Esophagus (tissue), 2 donors: ENCODE measurements at regions not wholly inside any gene's neighbourhood (a gene's known extent, or its start where the extent isn't known, plus 50 kb on each side); places are given as distances from the start of the nearest gene placed in this dataset.

Experiments used
- H3K27ac ChIP-seq, 2 donors: one replicate each; pipeline ENCODE4 v1.5.1; 2013; ENCODE audit warnings: low read depth in 2 of 2, mild to moderate bottlenecking in 2 of 2, inconsistent platforms in 1 of 2, low read length in 1 of 2, moderate library complexity in 1 of 2
- H3K27me3 ChIP-seq, 2 donors: one replicate each; pipeline ENCODE4 v1.6.1; 2013; ENCODE audit warnings: low read length in 2 of 2, control low read depth in 1 of 2, mild to moderate bottlenecking in 1 of 2; ENCODE audit not compliant: insufficient read depth in 2 of 2, control insufficient read depth in 1 of 2
- H3K36me3 ChIP-seq, 2 donors: one replicate each; pipeline ENCODE4 v1.6.1; 2013; ENCODE audit warnings: low read length in 1 of 2; ENCODE audit not compliant: control insufficient read depth in 2 of 2, insufficient read depth in 2 of 2
- H3K4me1 ChIP-seq, 2 donors: one replicate each; pipeline ENCODE4 v1.6.1; 2013; ENCODE audit warnings: low read length in 1 of 2; ENCODE audit not compliant: control insufficient read depth in 2 of 2, insufficient read depth in 2 of 2
- H3K4me3 ChIP-seq, 2 donors: one replicate each; pipeline ENCODE4 v1.5.1; 2013; ENCODE audit warnings: low read length in 2 of 2, mild to moderate bottlenecking in 2 of 2, low read depth in 1 of 2, moderate library complexity in 1 of 2
- H3K9me3 ChIP-seq, 2 donors: one replicate each; pipeline ENCODE4 v1.6.1; 2013; ENCODE audit warnings: mild to moderate bottlenecking in 2 of 2, low read depth in 1 of 2, low read length in 1 of 2, moderate library complexity in 1 of 2; ENCODE audit not compliant: control insufficient read depth in 2 of 2, insufficient read depth in 1 of 2
- WGBS, 2 donors: extraction: QIAGEN DNeasy Blood & Tissue Kit; methylation state at CpG; one replicate each; pipeline ENCODE4 v1.1.7; 2013; 5-methylcytosine and 5-hydroxymethylcytosine counted together
- donor health status: healthy with polysubstance abuse.
- donor health status: Bipolar disorder and iron deficiency.

DNA sequence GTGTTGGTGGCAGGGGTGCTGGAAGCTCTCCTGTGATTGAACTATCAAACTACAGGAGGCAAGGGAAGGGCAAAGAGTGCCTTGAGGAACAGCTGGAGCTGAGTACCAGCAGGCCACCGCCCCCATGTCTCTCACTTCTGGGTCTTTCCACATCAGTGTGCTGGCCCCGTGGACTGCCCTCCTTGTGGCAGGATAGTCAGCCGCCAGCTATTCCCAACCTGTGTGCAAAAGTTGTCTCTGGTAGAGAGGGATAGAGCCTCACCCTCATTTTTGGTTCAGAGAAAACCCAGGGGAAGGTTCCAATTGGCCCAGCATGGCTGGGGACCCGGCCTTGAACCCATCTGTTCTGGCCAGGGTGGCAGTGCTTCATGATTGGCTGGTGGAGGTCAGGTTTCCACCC is 211.8 kb downstream of the IRF8 start:
- peaks cover 0 to 2% of the 10 kb centered on the region in 2 donors for H3K4me1 ChIP-seq
- 84 to 94% methylated on average over 4 of the region's 4 CpGs for WGBS, 2 donors

DNA sequence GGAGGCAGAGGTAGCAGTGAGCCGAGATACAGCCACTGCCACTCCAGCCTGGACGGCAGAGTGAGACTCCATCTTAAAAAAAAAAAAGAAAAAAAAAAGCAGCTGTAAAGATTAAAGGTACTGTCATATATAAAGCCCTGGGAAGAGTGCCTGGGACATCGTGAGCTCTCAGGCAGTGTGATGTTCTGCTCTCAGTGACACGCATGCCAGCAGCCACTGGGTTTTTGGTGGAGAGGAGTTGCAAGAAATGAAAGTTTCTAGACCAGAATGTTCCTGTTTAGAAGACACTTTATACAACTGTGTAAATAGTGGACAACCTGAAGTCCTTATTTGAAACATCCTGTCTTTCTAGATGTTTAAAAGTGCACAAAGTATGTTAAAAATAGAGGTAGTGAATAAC is 213.2 kb downstream of the IRF8 start:
- Histone ChIP-seq H3K36me3 (no peaks in the 10 kb centered on the region), H3K9me3 (no peaks in the 10 kb centered on the region), H3K4me3 (no peak overlapping the region), H3K4me1 (peaks cover 0 to 2% of the 10 kb centered on the region in 2 donors), H3K27ac (no peak overlapping the region), H3K27me3 (no peaks in the 10 kb centered on the region)
- WGBS, 2 donors, result 73 to 82% methylated on average over 4 of the region's 4 CpGs

More for the DNA sequence above, 211.8 kb downstream of the IRF8 start:
- Histone ChIP-seq H3K27me3 (no peaks in the 10 kb centered on the region), H3K9me3 (no peaks in the 10 kb centered on the region), H3K4me3 (no peak overlapping the region), H3K36me3 (no peaks in the 10 kb centered on the region), H3K27ac (no peak overlapping the region)

DNA sequence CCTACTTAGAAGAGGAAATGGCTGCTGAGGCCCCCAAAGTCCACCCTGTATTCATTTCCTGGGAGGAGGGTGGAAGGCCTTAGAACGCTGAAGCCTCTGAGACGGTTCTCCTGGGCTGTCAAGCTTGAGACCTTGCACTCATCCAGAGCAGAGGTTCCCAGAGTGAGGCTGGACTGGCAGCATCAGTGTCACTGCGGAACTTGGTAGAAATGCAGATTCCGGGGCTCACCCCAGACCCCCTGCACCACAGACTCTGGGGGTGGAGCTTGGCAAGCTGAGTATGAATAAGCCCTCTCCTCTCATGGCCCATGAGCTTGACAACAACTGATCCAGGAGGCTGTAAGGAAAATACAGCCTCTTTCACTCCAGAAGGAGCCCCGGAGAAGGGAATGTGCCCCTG is 218.3 kb downstream of the IRF8 start:
- H3K9me3 ChIP-seq, result no peaks in the 10 kb centered on the region
- H3K27me3 ChIP-seq, result no peaks in the 10 kb centered on the region
- H3K36me3 ChIP-seq, result no peaks in the 10 kb centered on the region
- WGBS, 2 donors, result 82 to 85% methylated on average over 5 of the region's 5 CpGs
- H3K27ac ChIP-seq, result no peak overlapping the region
- H3K4me1 ChIP-seq, result no peaks in the 10 kb centered on the region
- no peak overlapping the region for H3K4me3 ChIP-seq

DNA sequence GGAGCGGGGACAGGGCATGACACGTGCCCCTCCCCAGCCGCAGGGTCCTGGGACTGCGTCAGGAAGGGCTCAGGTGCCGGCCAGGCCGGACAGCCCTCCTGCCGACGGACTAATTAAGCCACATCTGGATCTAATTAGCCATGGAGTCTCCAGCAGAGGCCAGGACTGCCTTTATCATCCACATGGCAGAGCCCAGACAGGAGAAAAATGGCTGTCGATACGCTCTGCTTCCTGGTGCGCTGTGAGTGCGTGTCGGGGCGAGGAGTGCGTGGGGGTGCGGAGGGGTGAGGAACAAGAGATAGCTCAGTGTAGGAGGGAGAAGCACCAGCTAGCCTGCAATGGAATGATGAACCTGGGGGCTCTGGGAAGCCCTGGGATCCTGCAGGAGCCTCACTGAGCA is 218.8 kb downstream of the IRF8 start:
- no peaks in the 10 kb centered on the region for H3K27me3 ChIP-seq
- no peaks in the 10 kb centered on the region for H3K9me3 ChIP-seq
- H3K27ac ChIP-seq, result no peak overlapping the region
- H3K36me3 ChIP-seq, result no peaks in the 10 kb centered on the region
- H3K4me1 ChIP-seq, result no peaks in the 10 kb centered on the region
- 76 to 78% methylated on average over 16 of the region's 16 CpGs for WGBS, 2 donors
- no peak overlapping the region for H3K4me3 ChIP-seq

DNA sequence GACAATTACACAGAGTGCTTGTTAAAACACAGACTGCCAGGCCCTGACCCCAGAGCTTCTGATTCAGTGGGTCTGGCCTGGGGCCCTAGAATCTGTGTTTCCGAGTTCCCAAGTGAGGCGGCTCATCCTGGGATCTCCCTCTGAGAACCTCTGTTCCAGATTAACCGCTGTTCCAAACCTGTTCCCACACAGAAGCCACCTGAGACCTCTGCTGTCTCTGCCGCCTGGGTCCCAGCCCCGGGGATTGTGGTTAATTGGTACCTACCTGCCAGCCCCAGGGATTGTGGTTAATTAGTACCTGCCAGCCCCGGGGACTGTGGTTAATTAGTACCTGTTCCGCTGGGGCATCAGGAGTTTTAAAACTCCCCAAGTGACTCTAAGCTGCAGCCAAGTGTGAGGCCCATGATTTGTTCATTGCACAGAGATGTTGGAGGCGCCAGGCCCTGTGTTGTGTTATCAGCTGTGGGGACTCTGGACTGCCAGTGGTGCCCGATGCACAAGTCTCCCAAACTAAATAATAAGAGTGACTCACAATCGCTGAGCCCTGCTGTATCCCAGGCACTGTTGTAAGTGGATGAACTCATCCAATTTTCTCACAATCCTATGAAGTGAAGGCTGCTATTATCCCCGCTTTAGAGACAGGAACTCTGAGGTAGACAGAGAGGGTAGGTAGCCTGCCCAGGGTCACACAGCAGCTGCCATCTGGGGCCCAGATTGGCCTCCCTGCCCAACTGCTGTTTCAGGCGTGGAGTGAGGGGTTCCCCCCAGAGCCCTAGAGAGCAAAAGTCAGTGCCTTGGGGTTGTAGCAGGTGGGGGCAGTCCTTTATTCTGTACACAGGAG is 219.7 kb downstream of the IRF8 start:
- Histone ChIP-seq H3K27ac (no peak overlapping the region), H3K36me3 (no peaks in the 10 kb centered on the region), H3K27me3 (no peaks in the 10 kb centered on the region), H3K9me3 (no peaks in the 10 kb centered on the region), H3K4me3 (no peak overlapping the region), H3K4me1 (no peaks in the 10 kb centered on the region)
- WGBS, 2 donors, result 60 to 62% methylated on average over 12 of the region's 12 CpGs

DNA sequence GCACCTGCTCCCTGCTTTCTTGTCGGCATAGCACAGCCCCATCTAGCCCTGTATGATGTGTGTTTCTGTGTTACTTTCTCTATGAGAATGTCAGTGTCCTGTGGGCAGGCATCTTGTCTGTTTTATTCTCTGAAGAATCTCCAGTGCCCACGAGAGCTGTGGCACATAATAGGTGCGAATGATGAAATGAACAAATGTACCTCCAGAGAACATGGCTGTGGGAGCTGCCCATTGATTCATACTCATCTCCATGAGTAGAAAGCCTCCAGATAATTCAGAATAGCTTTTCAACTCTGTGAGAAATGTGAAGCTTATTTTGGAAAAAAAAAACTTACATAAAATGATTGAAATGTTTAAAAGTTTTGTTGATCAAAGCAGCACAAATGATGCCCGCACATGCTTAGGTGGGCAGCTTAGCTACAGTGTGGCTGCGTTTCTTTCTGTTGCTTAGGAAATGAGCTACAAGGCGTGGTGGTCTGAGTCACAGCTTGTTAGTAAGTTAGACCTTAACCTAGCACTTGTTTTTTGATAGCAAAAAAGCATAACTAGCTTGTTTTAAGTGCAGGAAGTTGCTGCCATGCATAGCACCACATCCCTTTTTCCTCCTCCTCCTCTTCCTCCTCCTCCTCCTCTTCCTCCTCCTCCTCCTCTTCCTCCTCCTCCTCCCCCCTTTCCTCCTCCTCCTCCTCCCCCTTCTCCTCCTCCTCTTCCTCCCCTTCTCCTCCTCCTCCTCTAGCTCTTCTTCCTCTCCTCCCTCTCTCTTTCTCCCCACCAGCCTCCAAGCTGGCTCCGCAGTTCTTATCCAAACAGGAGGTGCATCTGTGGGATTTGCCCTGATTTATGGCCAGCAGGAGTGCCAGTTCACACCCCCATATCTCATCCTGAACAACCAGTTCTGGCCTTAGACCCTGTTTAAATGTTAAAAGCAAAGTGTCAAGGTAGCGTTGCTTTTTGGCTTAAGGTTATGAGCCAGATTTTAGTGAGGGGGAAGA is 221.5 kb downstream of the IRF8 start:
- 51 to 56% methylated on average over 8 of the region's 8 CpGs for WGBS, 2 donors
- Histone ChIP-seq H3K4me1 (no peaks in the 10 kb centered on the region), H3K27me3 (no peaks in the 10 kb centered on the region), H3K9me3 (no peaks in the 10 kb centered on the region), H3K27ac (no peak overlapping the region), H3K4me3 (no peak overlapping the region), H3K36me3 (no peaks in the 10 kb centered on the region)

DNA sequence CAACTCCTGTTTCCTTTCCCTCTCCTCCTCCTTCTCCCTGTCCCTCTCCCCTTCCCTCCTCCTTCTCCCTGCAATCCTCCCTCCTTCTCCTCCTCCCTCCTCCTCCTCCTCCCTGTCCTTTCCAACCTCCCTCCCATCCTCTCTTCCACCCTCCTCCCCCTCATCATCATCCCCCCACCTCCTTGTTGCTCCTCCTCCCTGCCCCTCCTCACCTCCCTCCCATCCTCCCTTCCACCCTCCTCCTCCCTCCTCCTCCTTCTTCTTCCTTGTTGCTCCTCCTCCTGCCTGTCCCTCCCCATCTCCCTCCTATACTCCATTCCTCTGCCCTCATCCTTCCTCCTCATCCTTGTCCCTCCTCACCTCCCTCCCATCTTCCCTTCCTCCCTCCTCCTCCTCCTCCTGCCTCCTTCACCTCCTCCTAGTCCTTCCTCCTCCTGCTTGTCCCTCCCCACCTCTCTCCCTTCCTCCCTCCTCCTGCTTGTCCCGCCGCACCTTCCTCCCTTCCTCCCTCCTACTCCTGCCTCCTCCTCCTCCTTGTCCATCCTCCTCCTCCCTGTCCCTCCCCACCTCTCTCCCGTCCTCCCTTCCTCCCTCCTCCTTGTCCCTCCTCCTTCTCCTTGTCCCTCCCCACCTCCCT is 222.5 kb downstream of the IRF8 start:
- H3K4me3 ChIP-seq, result no peak overlapping the region
- H3K4me1 ChIP-seq, result no peaks in the 10 kb centered on the region
- no peak overlapping the region for H3K27ac ChIP-seq
- 37 to 72% methylated on average over 3 of the region's 3 CpGs for WGBS, 2 donors
- H3K27me3 ChIP-seq, result no peaks in the 10 kb centered on the region
- H3K36me3 ChIP-seq, result no peaks in the 10 kb centered on the region
- no peaks in the 10 kb centered on the region for H3K9me3 ChIP-seq

DNA sequence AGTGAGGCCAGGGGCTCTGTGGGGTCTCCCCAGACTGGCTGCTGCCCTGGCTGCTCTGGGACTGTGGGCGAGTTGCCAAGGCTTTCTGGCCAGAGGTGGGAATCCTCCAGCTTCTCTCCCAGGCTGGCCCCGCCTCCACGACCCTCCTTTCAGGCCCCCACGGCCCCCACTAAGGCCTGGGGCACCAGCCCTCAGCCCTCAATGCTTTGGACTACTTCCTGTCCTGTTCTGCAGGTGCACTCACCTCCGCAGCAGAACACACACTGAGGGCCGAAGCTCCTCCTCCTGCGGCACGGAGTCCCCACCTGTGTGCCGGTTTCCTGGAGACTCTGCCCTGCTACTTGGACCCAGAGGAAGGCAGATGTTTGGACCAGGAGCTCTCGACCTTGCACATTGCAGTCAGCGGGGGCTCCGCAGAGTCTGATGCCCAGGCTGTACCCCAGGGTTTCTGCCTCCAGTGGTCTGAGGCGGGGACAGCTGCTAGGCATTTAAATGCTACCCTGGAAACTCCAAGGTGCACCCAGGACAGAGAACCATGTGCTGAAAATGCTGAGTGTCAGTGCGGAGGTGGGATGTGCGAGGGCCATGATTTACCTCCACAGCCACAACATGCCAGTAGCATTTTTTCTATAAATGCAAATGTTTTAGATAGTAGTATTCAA is 223.8 kb downstream of the IRF8 start:
- H3K27me3 ChIP-seq, result no peaks in the 10 kb centered on the region
- H3K27ac ChIP-seq, result no peak overlapping the region
- no peak overlapping the region for H3K4me3 ChIP-seq
- 53 to 55% methylated on average over 15 of the region's 15 CpGs for WGBS, 2 donors
- H3K36me3 ChIP-seq, result no peaks in the 10 kb centered on the region
- no peaks in the 10 kb centered on the region for H3K9me3 ChIP-seq
- H3K4me1 ChIP-seq, result no peaks in the 10 kb centered on the region

DNA sequence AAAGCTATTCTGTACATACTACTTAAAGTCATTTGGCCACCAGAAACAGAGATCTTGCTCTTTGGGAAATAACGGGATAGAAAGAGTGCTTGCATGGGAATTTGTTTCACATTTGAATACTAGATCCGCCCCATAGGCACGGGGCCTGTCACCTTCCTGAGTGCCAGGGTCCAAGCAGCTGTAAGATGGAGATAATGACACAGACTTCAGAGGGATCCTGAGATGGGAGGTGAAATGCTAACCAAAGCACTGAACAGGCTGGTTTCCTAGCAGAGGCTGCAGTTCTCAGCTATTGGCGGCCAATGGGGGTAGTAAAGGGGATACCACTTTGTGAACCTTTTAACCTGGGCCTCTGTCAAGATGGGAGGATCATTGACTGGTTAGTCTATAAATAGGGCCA is 225.4 kb downstream of the IRF8 start:
- 68 to 79% methylated on average over 4 of the region's 4 CpGs for WGBS, 2 donors

More for the DNA sequence above, 225.4 kb downstream of the IRF8 start:
- no peak overlapping the region for H3K27ac ChIP-seq
- H3K36me3 ChIP-seq, result no peaks in the 10 kb centered on the region
- no peak overlapping the region for H3K4me3 ChIP-seq
- no peaks in the 10 kb centered on the region for H3K27me3 ChIP-seq
- no peaks in the 10 kb centered on the region for H3K4me1 ChIP-seq
- no peaks in the 10 kb centered on the region for H3K9me3 ChIP-seq
